BE2C (cell line): ENCODE measurements at regions not wholly inside any gene's neighbourhood (a gene's known extent, or its start where the extent isn't known, plus 50 kb on each side); places are given as distances from the start of the nearest gene placed in this dataset.
"Not testable (repeated sequence)": the region's sequence is repeated elsewhere in the genome, so short reads cannot be mapped to it uniquely, and the experiment has no call there.

ENCODE experiments used
- DNase-seq: peaks from one replicate; pipeline ENCODE4 v3.0.0-alpha.2; 2020
- H3K27me3 ChIP-seq: fragments of 250-450 bp; sonication (Bioruptor Pico); 2 replicates; pipeline ENCODE4 v1.5.1; 2020; ENCODE audit warnings: mild to moderate bottlenecking
- H3K36me3 ChIP-seq: fragments of 250-450 bp; sonication (Bioruptor Pico); 2 replicates; pipeline ENCODE4 v1.5.1; 2020; ENCODE audit warnings: mild to moderate bottlenecking
- H3K4me1 ChIP-seq: fragments of 250-450 bp; sonication (Bioruptor Pico); 2 replicates; pipeline ENCODE4 v1.5.1; 2020
- H3K4me3 ChIP-seq: 2 replicates; pipeline ENCODE4 v1.5.1; 2011; ENCODE audit warnings: low read depth, low read length
- H3K9me3 ChIP-seq: fragments of 250-450 bp; sonication (Bioruptor Pico); 2 replicates; pipeline ENCODE4 v1.5.1; 2020
- TF ChIP-seq, protein P1 (sequence below): IDR thresholded peaks from 2 replicates; pipeline ENCODE4 v1.5.1; 2012; ENCODE audit warnings: mild to moderate bottlenecking, low read depth, low read length

DNA sequence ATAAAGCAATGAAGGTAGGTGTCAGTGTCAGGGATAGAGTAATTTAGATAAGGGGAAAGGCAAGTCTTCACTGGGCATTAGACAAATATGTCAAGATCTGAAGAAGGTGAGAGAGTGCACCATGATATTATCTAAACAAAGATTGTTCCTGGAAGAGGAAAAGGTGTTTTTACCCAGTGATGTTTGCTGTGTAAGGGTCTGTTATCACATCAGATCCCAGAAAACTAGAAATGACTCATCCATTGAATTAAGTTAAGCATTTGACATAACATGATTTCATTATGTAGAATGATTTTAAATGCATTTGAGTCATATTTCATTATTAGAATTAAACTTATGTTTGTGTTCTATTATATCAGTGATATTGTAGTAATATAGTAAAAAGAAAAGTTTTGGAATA is 1279.5 kb upstream of the CITED2 start:
- H3K9me3 ChIP-seq: no peaks in the 10 kb centered on the region
- H3K27me3 ChIP-seq: no peaks in the 10 kb centered on the region
- TF ChIP-seq, protein P1, sequence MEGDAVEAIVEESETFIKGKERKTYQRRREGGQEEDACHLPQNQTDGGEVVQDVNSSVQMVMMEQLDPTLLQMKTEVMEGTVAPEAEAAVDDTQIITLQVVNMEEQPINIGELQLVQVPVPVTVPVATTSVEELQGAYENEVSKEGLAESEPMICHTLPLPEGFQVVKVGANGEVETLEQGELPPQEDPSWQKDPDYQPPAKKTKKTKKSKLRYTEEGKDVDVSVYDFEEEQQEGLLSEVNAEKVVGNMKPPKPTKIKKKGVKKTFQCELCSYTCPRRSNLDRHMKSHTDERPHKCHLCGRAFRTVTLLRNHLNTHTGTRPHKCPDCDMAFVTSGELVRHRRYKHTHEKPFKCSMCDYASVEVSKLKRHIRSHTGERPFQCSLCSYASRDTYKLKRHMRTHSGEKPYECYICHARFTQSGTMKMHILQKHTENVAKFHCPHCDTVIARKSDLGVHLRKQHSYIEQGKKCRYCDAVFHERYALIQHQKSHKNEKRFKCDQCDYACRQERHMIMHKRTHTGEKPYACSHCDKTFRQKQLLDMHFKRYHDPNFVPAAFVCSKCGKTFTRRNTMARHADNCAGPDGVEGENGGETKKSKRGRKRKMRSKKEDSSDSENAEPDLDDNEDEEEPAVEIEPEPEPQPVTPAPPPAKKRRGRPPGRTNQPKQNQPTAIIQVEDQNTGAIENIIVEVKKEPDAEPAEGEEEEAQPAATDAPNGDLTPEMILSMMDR: no peak
- H3K4me1 ChIP-seq: no peaks in the 10 kb centered on the region
- no peaks in the 10 kb centered on the region for H3K36me3 ChIP-seq
- H3K4me3 ChIP-seq: no peak overlapping the region
- no peak for DNase-seq

DNA sequence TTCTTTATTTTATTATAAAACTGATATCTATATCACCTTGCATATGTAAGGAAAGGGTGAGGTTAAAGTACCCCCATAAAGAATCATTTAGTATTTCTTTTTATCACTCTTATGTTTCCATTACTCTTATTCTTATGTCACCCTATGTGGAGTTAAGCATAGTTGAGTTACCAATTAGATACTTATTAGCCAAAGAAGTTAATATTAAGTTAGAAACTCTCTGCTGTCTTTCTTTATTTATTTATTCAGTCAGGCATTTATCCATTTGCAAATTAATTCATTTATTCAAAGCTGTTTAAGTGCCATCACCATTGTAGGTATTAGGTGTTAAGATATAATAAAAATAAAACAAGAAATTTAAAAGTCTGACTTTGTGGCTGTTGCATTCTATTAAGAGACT is 1279.1 kb upstream of the CITED2 start:
- Histone ChIP-seq H3K4me3 (no peak overlapping the region), H3K9me3 (no peaks in the 10 kb centered on the region), H3K4me1 (no peaks in the 10 kb centered on the region), H3K27me3 (no peaks in the 10 kb centered on the region), H3K36me3 (no peaks in the 10 kb centered on the region)
- no peak for DNase-seq
- TF ChIP-seq, protein P1: no peak

DNA sequence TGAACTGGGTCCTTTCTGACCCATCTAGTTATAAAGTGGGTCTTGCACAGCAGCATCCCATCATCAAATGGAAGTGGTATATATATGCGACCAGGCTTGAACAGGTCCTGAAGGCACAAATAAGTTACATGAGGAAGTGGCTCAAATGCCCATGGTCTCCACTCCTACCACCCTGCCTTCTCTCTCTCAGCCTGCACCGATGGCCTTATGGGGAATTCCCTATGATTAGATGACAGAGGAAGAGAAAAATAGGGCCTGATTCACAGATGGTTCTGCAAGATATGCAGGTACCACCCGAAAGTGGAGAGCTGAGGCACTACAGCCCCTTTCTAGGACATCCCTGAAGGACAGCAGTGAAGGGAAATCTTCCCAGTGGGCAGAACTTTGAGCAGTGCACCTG is 1275.1 kb upstream of the CITED2 start:
- not testable (repeated sequence) for H3K27me3 ChIP-seq, H3K4me3 ChIP-seq, DNase-seq

DNA sequence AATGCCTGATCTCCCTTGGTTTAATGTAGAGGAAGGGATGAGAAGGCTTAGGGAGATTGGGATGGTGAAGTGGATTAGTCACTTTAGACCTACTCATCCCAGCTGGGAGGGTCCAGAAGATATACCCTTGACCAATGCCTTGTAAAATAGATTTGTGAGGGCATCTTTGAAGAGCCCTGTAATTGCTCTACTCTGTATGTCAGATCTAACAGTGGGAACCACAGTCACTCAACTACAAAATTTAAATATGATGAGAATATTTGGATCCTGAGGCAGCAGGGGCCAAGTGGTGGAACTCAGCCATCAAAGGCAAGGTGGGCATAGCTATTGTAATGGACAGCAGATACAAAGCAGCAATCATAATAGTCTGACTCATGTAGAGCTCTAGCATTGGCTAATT is 1272.9 kb upstream of the CITED2 start:
- not testable (repeated sequence) for H3K4me1 ChIP-seq, DNase-seq, H3K9me3 ChIP-seq, H3K4me3 ChIP-seq, H3K36me3 ChIP-seq, H3K27me3 ChIP-seq

More for the DNA sequence above, 1275.1 kb upstream of the CITED2 start:
- not testable (repeated sequence) for H3K9me3 ChIP-seq, H3K4me1 ChIP-seq, H3K36me3 ChIP-seq

DNA sequence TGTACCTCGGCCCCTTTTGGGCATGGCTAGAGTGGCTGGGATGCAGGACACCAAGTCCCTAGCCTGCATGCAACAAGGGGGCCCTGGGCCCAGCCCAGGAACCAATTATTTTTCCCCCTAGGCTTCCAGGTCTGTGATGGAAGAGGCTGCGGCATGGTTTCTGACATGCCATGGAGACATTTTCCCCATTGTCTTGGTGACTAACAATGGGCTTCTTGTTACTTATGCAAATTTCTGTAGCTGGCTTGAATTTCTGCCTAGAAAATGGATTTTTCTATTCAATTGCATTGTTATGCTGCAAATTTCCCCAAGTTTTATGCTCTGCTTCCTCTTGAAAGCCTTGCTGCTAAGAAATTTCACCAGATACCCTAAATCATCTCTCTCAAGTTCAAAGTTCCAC is 1269.6 kb upstream of the CITED2 start:
- TF ChIP-seq, protein P1: no peak
- H3K9me3 ChIP-seq: no peaks in the 10 kb centered on the region; the same call in 1 of the 2 replicates
- no peaks in the 10 kb centered on the region for H3K36me3 ChIP-seq
- no peak overlapping the region for H3K4me3 ChIP-seq
- no peaks in the 10 kb centered on the region for H3K4me1 ChIP-seq
- no peak for DNase-seq
- no peaks in the 10 kb centered on the region for H3K27me3 ChIP-seq

DNA sequence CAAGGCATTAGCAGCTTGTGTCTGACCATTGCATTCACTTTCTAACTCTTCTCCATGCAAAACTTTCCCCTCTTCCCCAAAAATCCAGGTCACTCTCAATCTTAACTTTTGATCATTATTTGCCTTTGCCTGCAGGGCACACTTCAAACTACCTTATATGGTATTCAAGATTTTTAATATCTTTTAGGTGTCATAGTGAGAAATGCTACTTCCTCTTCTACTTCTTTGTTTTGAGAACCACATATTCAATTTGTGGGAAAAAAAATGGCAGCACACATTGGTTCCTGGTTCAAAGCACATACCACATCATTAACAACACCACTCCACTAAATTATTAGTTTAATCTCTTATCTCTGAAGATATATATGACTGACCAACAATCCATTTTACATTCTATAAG is 1267.0 kb upstream of the CITED2 start:
- H3K4me3 ChIP-seq: no peak overlapping the region
- no peak for DNase-seq
- H3K9me3 ChIP-seq: no peaks in the 10 kb centered on the region
- H3K36me3 ChIP-seq: no peaks in the 10 kb centered on the region
- TF ChIP-seq, protein P1: no peak
- no peaks in the 10 kb centered on the region for H3K4me1 ChIP-seq
- H3K27me3 ChIP-seq: no peaks in the 10 kb centered on the region

DNA sequence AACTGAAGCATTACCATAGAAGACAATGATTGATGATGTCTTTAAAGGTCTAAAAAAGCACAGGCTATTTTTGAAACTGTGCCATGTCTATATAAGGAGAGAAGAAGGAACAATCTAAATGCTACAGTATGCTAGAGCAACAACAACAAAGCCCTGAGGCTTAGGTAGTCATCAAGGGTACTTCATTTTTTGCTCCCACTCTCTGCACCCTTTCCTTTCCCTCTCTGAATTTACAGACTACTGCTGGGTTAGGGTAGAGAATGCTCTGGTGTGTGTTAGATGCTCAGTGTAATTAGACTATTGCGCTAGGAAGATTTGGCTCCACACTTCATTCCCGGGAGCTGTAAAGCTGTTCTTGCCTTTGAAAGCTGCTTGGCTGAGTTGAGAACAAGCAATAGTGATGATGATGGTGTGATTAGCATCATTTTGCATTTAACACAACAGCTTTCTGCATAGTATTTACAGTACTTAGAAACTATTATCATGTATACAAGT is 1262.5 kb upstream of the CITED2 start:
- TF ChIP-seq, protein P1: no peak
- H3K27me3 ChIP-seq: no peaks in the 10 kb centered on the region
- H3K36me3 ChIP-seq: no peaks in the 10 kb centered on the region
- no peaks in the 10 kb centered on the region for H3K9me3 ChIP-seq
- H3K4me1 ChIP-seq: no peaks in the 10 kb centered on the region
- DNase-seq: no peak
- H3K4me3 ChIP-seq: no peak overlapping the region
